Activated CD4-positive, alpha-beta T cell treated with anti-CD3 and anti-CD28 coated beads, Interleukin-2, amount 50 U/mL, for 4 hours (primary cell): ENCODE measurements at regions not wholly inside any gene's neighbourhood (a gene's known extent, or its start where the extent isn't known, plus 50 kb on each side); places are given as distances from the start of the nearest gene placed in this dataset.
"Not testable (repeated sequence)": the region's sequence is repeated elsewhere in the genome, so short reads cannot be mapped to it uniquely, and the experiment has no call there.

Experiments
- DNase-seq, 2 experiments: peaks; one replicate each; pipeline ENCODE4 v3.0.0-alpha.2; 2020

DNA sequence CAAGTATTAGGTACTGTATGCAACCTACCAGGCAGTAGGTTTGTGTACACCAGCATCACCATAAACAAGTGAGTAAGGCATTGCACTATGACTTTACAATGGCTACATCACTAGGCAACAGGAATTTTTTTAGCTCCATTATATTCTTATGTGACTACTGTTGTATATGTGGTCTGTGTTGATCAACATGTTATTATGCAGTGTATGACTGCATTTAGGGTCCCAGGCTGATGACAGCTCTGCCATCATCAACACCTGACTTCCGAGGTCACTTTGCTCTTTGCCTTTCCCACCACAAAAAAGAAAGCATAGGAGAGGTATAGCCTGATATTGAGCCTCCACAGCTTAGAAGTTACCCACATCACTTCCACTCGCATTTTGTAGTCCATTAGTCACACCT is 217.5 kb upstream of the PELI2 start:
- no peak for DNase-seq

DNA sequence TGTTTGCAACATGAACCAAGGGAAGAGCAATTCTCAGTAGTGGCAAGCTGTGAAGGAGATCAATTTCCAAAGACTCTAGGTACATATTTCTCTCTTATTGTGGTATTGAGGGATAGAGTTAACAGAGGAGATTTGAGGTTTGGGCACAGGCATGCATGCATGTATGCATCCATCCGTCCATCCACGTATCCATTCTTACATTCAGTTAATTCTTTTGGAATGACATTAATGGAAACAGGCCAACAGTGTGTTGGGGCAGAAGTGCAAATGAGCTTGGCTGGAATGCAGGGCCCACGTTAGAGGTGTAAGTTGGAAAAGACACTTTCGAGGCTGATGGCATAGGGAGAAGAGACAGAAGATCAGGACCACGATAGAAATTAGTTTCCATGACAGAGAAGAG is 216.9 kb upstream of the PELI2 start:
- no peak for DNase-seq

DNA sequence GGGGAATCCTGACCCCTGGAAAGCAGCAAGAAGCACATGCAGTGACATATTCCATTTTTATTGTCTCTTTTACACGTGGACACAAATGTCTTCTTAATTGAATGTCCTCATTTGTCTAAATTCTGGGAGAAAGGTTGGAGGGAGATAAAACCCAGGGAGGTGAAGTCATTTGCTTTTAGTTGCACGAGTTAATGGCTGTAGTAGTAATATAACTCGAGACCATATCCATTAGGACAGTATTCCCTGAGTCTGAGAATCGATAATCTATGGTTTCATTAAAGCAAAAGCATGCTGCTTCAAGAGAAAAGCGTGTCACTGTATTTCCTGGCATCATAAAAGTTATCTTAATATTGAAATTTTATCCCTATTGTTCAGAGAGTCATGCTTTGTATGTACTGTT is 216.0 kb upstream of the PELI2 start:
- no peak for DNase-seq

DNA sequence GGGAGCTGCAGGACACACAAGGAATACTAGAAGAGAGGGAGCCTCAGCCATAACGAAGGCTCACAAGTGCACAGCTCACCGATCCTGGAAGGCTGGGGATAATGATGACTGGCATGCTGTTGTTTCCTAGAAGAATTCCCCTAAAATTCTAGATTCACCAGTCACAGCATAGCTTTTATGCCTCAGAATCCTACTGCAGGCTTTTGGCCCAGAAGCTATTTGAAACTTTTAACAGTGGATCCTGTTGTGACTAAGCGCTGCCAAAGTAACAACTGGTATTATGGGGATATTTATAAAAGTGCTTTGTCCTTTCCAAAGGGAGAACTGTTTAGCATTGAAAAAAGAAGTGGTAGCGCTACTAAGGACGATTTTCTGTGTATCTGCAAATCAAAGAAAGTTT is 214.1 kb upstream of the PELI2 start:
- DNase-seq = no peak

DNA sequence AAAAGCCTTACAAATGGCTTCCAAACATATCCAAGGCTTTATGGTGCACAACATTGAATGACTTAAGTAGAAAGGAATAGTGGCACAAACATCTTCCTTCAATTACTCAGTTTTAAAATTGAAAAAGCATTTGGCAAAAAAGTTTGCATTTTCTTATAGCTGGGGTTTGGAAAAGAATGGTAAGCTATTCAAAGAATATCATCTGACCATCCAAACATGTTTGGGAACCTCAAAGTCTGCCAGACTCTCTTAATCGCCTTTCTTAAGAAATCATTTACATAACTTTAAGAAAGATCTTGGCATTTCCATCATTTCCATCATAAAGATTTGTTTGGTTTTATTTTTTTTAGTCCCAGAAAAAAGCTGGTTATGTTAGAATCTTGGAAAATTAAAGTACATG is 210.1 kb upstream of the PELI2 start:
- DNase-seq = no peak

DNA sequence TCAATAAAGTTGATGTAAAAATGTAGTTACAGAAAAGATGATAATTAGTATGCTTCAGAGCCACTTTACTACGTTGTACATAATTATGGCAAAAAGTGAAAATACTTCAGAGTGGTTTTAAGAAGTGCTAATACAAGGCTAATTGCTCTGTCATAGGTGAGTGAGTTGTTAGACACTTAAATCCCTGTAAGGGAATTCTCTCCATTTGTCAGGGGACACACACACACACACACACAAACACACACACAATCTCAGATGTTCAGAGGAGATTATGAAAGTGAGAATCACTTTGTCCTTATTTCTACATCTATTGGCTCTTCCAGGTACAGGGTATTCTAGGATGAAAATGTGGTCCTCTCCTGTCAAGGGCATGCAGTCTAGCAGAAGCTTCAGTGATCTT is 208.3 kb upstream of the PELI2 start:
- no peak for DNase-seq

DNA sequence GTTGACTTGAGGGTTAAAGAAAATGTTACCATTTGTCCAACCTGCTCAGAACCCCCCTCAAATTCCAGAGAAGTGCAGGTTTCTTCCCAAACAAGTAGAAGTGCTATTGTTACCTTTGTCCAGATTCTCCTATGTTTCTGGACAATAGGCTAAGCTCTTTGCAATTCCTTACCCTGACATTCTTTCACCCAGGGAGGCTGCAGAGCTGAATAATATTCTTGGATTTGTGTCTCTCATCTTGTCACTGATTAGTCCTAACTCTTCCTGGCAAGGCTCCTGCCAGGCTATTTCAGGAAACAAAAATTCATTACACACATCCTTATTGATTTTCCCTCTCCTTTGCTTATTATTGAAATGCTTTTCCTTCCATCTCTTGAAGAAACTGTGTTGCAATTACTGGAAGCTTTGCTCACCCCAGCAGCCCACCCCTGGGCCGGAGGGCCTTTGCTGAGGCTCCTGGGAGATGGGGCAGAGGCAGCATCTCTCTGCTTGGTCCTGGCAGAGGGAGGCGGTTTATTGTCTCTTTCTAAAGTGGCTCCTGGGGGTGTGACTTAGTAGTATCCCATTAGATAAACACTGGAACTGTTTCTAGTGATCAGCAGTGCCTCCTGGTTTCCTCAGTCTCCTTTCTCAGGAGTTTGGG is 207.5 kb upstream of the PELI2 start:
- DNase-seq = no peak

DNA sequence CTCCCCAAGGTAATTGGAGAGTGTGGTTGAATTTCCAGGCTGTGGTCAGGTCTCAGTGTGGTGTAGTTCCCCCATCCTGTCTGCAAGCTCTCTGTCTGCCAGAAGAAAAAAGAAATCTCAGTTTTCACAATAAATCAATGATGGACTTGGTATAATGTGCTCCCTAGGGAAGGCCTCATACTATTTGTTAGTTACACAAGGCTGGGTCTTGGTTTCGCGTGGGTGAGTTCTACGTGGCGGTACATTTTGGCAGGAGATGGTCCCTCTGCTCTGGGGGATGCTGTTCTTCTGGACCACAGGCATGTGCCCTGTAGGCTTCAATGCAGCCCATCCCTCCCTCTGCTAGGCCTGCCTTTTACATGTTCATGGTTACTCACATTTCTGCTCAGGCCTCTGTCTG is 206.4 kb upstream of the PELI2 start:
- no peak for DNase-seq

DNA sequence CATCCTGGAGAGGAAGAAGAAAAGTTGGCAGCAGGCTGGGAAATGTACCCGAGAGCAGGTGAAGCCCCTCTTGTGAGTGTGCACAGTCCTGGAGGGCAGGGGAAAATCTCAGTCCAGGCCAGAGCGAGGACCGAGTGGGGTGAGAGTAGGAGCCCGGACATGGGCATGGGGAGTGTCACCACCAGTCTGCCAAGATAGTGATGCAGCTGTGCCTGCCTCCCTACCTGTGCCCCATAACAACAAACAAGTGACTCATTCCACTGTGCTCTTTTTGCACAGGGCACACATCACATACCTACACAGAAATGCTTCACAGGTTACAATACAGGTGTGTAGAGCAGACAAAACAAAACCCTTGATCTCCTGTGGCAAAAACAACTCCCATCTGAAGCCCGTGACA is 205.9 kb upstream of the PELI2 start:
- DNase-seq = no peak

DNA sequence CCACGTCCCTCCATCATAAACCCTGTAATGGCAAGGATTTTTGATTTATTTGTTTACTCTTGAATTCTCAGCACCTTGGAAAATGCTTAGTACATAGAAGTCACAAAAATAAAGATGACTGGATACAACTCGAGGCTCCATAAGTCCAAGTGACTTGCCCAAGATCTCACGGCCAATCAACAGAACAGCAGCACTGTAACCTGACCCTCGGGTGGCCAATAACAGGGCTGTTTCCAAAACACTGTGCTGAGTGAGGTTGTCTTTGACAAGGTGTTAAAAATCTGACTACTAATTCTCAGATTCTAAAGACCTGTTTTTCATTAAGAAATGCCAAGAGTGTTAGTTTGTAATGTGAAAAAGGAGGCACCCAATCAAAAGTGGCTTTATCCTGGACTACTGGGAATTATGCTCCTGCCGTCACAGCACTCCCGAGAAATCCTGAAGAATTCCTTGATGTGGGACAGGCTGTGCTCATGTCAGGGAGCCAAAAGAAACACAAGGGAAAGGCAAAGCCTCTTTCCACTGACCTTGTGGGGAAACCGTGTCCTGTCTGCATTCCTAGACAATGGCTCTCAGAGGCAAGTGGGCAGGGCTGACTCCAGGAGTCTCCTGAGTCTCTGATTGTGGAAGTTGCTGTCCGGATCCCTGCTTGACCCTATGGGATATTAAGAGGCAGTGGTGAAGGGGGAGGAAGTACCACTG is 204.7 kb upstream of the PELI2 start:
- DNase-seq = no peak

DNA sequence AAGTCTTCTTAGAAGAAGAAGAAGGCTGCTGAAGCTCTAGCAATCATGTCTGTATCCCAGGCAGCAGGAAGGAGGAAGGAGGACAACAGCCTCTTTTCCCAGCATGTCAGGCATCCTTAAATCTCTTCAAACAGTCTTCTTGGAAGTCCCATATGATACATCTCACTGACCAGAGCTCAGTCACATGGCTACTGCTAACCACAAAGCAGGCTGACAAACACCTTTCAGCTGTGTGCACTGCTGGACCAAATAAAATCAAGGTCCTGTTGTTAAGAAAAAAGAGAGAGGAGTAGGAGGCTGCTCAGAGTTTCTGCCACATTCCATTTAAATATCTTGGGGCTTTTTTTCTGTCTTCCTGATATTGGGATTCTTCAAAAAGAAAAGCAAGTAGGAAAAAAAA is 203.4 kb upstream of the PELI2 start:
- DNase-seq = no peak

DNA sequence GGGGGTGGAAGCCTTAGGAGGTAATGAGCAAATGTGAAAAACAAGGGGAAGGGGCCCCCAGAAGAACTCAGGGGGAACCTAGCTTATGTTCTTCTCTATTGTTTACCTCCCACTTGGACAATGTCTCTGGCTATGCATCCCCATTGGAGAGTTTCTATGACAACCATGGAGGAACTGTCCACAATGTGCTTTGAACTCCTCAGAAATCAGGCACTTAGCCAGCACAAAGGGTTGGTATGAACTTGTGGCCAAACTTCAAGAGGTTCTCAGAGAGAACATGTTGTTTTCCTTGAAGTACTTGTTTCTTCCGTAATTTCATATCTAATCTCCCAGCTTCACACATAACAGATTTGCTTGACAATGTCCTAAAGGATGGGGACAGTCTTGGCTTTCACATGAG is 202.8 kb upstream of the PELI2 start:
- no peak for DNase-seq

DNA sequence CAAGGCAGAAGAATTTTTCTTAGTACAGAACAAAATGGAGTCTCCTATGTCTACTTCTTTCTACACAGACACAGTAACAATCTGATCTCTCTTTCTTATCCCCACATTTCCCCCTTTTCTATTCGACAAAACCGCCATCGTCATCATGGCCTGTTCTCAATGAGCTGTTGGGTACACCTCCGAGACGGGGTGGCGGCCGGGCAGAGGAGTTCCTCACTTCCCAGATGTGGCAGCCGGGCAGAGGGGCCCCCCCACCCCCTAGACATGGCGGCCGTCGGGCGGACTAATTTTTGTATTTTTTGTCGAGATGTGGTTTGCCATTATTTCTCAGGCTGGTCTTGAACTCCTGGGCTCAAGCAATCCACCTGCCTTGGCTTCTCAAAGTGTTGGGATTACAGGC is 198.4 kb upstream of the PELI2 start:
- DNase-seq = not testable (repeated sequence)

DNA sequence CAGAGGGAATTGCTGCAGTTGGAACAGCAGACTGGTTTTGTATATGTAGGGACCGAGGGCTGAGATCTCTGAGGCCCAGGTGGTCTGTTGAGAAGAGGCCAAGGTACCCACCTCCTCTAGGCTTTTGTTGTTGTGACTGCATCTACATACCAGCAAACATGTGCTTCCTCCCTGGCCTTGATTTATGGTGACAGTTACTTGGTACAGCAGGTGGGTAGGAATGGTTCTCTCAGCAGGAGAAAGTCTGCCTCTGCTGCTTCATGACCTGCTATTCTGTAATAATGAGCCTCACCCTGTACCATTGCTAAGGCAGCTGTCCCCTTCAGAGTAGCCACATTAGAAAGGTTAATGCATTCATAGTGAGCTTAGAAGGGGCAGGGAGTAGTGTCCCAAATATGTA is 196.7 kb upstream of the PELI2 start:
- DNase-seq = no peak

DNA sequence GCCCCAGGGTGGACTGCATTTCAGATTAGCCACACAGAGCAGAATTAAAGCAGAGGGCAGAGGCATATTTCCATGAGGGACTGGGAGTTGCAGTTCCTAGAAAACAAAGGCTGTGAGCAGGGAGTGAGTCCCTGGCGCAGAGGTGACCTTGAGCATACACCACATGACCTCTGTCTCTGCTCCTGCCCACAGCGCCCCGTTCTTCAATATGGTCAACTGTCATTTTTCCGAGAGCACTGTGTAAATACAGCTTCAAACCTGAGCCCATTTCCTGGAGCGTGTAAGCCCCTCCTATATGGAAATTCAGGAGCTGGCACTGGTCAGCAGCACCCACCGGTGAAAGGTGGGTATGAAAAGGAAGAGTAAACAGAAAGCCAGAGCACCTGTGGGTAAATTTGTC is 192.2 kb upstream of the PELI2 start:
- DNase-seq = no peak

DNA sequence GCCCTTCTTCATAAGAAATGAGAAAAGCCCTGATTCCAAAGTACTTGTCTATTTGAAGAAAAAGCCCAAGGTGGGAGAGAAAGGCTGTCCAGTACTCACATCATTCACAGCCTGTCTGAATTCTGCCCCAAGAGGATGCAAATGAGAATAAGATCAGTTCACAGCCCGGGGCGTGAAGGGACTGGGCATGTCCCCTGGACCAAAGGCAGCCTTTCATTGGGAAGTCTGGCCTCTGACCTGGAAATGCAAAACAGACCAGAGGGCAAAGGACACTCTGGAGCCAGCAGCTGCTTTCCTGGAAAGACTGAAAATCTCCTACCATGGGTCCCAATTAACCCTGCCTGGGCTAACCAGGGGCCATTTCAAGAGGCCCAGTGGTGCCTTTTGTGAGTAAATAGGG is 191.2 kb upstream of the PELI2 start:
- DNase-seq = no peak

DNA sequence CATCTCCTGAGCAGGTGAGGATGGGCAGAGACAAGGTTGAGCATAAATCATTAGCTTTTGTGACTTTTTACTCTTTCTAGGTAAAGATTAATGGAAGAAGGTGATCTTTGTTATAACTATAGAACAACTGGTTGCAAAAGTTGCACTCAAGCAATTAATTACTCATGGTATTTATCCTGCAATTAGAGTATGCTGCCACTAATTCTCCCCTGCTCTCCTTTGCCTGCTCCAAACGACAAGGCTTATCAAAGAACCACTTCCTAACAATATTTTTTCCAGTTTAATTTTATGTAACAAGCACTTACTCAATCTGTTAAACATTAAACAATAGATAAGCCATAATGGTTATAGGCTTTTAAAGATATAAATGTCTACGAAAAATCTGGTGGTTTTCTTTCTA is 189.9 kb upstream of the PELI2 start:
- no peak for DNase-seq

DNA sequence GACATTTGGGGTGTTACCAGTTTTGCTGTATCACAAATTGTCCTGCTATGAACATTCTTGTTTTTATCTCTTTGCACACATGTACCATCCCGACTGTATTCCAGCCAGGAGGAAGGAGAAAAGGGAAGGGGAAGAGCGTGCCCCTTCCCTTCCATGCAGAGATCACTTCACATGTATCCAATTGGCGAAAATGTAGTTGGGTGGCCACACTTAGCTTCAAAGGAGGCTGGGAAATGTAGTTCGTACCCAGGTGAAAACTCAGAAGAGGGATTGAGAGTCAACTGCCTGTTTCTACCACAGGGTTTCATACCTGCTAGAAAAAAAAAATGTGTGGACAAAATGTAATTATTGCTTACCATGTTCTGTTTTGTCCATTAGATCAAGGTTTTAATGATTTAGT is 189.1 kb upstream of the PELI2 start:
- DNase-seq = no peak

DNA sequence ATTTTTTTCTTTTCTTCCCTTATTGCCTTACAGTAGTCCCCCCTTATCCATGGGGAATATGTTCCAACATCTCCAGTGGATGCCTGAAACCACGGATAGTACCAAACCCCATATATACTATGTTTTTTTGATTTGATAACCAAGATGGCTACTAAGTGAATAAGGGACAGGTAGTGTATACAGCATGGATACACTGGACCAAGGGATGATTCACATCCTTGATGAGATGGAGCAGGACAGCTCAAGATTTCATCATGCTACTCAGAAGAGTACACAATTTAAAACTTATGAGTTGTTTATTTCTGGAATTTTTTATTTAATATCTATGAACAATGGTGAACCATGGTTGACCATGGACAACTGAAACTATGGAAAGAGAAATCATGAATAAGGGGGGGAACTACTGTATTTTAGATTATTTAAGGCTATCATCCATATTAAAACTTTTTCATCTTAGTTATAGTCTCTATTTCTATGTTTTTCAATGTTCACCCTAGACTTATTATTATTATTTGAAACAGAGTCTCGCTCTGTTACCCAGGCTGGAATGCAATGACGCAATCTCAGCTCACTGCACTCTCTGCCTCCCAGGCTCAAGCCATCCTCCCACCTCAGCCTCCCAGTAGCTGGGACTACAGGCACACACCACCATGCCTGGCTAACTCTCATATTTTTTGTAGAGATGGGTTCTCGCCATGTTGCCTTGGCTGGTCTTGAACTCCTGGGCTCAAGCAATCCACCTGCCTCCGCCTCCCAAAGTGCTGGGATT is 188.0 kb upstream of the PELI2 start:
- no peak for DNase-seq

DNA sequence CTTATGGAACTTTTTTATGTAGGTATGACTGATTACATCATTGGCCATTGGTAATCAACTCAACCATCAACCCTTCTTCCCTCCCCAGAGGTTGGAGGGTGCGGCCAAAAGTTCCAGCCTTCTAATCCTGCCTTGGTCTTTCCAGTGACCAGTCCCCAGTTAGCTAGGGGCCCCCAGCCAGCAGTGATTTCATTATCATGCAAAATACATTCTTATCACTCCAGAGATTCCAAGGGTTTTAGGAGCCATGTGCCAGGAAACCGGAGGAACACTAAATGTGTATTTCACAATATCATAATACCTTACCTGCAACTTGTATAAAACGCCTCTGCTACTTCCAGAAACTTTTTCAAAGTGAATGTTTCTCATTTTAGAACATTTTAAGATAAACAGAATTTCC is 181.5 kb upstream of the PELI2 start:
- DNase-seq = no peak

DNA sequence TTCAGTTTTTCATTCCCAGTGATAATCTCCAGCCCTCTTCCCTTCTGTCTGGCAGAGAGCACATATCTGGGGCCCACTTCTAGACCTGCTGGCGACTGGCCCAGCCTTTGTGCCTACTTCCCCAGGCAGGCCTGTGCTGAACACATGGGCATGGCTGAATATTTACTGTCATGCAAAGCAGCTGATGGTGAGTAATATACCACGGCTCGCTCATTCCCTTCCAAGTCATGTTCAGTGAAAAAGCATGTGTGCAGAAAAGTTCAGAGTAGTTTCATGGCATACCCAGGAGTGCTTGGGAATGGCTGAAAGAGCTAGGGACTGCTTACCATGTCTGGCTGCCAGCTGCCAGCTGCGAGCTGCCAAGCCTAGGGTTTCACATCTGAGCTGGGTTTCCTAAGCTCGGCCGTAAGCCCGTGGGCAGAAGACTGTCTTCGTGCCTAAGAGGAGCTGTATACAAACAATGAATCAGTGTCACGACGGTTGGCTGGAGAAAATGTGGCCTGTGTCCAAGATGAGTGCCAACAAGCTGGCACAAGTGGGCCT is 179.9 kb upstream of the PELI2 start:
- no peak for DNase-seq

DNA sequence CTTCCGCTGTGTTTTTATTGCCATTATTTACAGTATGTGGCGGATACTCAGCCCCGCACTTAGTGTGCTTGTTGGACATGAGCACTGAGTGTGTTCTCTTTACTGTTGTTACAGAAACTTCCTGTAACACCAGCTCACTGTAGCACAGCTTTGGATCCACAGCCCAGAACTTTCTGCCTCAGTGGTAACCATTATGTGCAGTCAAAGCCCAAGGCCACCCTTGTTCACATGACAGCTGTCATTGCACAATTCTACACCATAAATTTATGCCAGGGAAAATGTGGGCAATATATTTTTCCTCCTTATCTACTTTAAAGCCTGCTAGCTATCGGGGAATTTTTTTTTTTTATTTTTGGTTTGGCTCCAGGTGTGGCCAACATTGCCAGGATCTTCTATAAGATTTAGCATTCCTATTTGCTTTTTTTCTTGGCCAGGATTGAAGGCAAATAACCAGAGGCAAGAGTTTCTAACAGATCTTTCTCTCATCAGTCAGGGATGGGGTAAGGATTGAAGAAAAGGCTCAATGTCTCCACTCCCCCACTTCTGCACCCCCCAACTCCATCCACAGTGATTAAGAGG is 176.0 kb upstream of the PELI2 start:
- DNase-seq = no peak

DNA sequence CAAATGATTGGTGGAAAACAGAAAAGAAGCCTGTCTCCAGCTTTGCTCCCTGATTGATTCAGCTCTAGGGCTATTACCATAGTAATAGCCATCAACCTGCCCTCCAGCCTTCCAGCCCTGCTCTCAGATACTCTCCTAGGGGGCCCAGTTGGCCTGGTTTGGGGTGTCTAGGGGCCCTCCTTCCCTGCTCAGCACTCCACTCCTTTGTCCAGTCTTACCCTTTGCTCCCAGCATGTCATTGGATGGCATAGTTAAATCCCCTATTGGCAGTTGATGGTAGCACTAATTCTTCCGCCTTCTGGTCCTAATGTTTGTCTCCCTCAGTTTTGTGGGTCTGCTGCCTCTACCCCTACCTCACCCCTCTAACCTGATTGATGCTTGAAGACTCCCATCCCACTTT is 175.4 kb upstream of the PELI2 start:
- DNase-seq = no peak

DNA sequence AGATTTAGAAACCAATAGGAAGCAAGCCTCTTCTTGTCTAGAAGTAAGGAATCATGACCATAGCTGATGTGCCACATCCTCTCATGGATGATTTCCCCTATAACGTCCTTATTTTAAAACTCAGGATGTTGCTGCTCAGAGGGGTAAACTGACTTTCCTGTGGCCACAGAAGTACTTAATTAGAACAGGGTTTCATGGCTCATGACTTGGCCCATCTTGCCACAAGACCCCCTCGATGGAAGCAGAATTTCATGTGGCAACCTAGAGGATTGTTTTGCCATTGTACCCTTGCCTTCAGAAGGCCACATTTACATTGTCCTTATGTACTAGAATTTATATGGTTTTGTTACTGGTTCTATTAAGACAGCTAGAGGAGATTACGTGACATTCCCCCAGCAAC is 173.5 kb upstream of the PELI2 start:
- DNase-seq = no peak
